WTC11 (cell line): ENCODE measurements at regions not wholly inside any gene's neighbourhood (a gene's known extent, or its start where the extent isn't known, plus 50 kb on each side); places are given as distances from the start of the nearest gene placed in this dataset.

Experiments used
- ATAC-seq: fragments of 200-7000 bp; cut with Tn5 transposase; 2 replicates; pipeline ENCODE4 v1.10.0; 2021; ENCODE audit warnings: mild to moderate bottlenecking, moderate library complexity
- CTCF ChIA-PET: fragments of 300-600 bp; sonication (Branson Sonifier 250); formaldehyde crosslinking; loops from one replicate; lab custom pipeline; 2021; ENCODE audit warnings: antibody characterized with exemption; lab: Charles Lee
- POLR2A ChIA-PET: fragments of 350-600 bp; sonication (Branson Sonifier 250); formaldehyde crosslinking; loops from one replicate; lab custom pipeline; 2021; ENCODE audit warnings: antibody characterized with exemption; lab: Charles Lee
- DNase-seq: peaks from one replicate; pipeline ENCODE4 v3.0.0; 2021; ENCODE audit warnings: low spot score
- H3K27ac Mint-ChIP-seq: 2 replicates; pipeline ENCODE4 v1.8.0; 2021; ENCODE audit warnings: mixed read lengths
- H3K27me3 Mint-ChIP-seq: 2 replicates; pipeline ENCODE4 v1.8.0; 2021; ENCODE audit warnings: low read depth, mild to moderate bottlenecking, moderate library complexity, mixed read lengths
- H3K36me3 Mint-ChIP-seq: 2 replicates; pipeline ENCODE4 v1.8.0; 2021; ENCODE audit warnings: mixed read lengths
- H3K4me1 Mint-ChIP-seq: 2 replicates; pipeline ENCODE4 v1.8.0; 2022; ENCODE audit warnings: mixed read lengths
- H3K4me3 Mint-ChIP-seq: 2 replicates; pipeline ENCODE4 v1.8.0; 2021; ENCODE audit warnings: mild to moderate bottlenecking, moderate library complexity, mixed read lengths
- H3K9me3 Mint-ChIP-seq: 2 replicates; pipeline ENCODE4 v1.8.0; 2021; ENCODE audit warnings: mixed read lengths
- CREB1 ChIP-seq: sonication (generic); formaldehyde crosslinking; IDR thresholded peaks from 2 replicates; pipeline ENCODE4 v1.8.0; 2023; ENCODE audit warnings: mild to moderate bottlenecking, missing genetic modification reagents
- ESRRA ChIP-seq: sonication (generic); formaldehyde crosslinking; IDR thresholded peaks from 2 replicates; pipeline ENCODE4 v1.8.1; 2022; ENCODE audit warnings: mild to moderate bottlenecking, missing genetic modification reagents, borderline replicate concordance
- ETV6 ChIP-seq: sonication (generic); formaldehyde crosslinking; IDR thresholded peaks from 2 replicates; pipeline ENCODE4 v1.8.1; 2022; ENCODE audit warnings: mild to moderate bottlenecking, missing genetic modification reagents
- FOXP1 ChIP-seq: sonication (generic); formaldehyde crosslinking; IDR thresholded peaks from 2 replicates; pipeline ENCODE4 v1.8.0; 2022; ENCODE audit warnings: missing genetic modification reagents, mild to moderate bottlenecking, moderate library complexity, borderline replicate concordance
- HMGXB4 ChIP-seq: sonication (generic); formaldehyde crosslinking; IDR thresholded peaks from 2 replicates; pipeline ENCODE4 v1.8.1; 2023; ENCODE audit warnings: mild to moderate bottlenecking, moderate library complexity, missing genetic modification reagents
- JAZF1 ChIP-seq: fragments of 250-450 bp; sonication (Bioruptor Pico); IDR thresholded peaks from 2 replicates; pipeline ENCODE4 v1.9.0; 2021; ENCODE audit warnings: moderate library complexity, mild to moderate bottlenecking, inconsistent platforms
- JUN ChIP-seq: sonication (generic); formaldehyde crosslinking; IDR thresholded peaks from 2 replicates; pipeline ENCODE4 v1.8.0; 2023; ENCODE audit warnings: mild to moderate bottlenecking, missing genetic modification reagents
- KAT7 ChIP-seq: sonication (generic); formaldehyde crosslinking; IDR thresholded peaks from 2 replicates; pipeline ENCODE4 v1.8.1; 2023; ENCODE audit warnings: missing genetic modification reagents, mild to moderate bottlenecking, borderline replicate concordance
- NFATC4 ChIP-seq: fragments of 250-450 bp; sonication (Bioruptor Pico); IDR thresholded peaks from 2 replicates; pipeline ENCODE4 v1.9.0; 2021; ENCODE audit warnings: mild to moderate bottlenecking
- OVOL2 ChIP-seq: fragments of 250-450 bp; sonication (Bioruptor Pico); IDR thresholded peaks from 2 replicates; pipeline ENCODE4 v1.9.0; 2021; ENCODE audit warnings: mild to moderate bottlenecking, borderline replicate concordance
- TCF7 ChIP-seq: sonication (generic); formaldehyde crosslinking; IDR thresholded peaks from 2 replicates; pipeline ENCODE4 v1.8.0; 2022; ENCODE audit warnings: mild to moderate bottlenecking, low read depth, missing genetic modification reagents, moderate library complexity
- ZNF121 ChIP-seq: sonication (generic); formaldehyde crosslinking; IDR thresholded peaks from 2 replicates; pipeline ENCODE4 v1.8.0; 2023; ENCODE audit warnings: missing genetic modification reagents
- ZNF138 ChIP-seq: sonication (generic); formaldehyde crosslinking; conservative IDR thresholded peaks from 2 replicates; pipeline ENCODE4 v1.8.1; 2022; ENCODE audit warnings: mild to moderate bottlenecking, moderate library complexity, missing genetic modification reagents
- ZNF281 ChIP-seq: sonication (generic); formaldehyde crosslinking; IDR thresholded peaks from 2 replicates; pipeline ENCODE4 v1.8.0; 2023; ENCODE audit warnings: mild to moderate bottlenecking, missing genetic modification reagents
- ZNF317 ChIP-seq: sonication (generic); formaldehyde crosslinking; IDR thresholded peaks from 2 replicates; pipeline ENCODE4 v1.8.1; 2023; ENCODE audit warnings: low read depth, mild to moderate bottlenecking, moderate library complexity, missing genetic modification reagents, borderline replicate concordance
- ZNF416 ChIP-seq: fragments of 250-450 bp; sonication (Bioruptor Pico); IDR thresholded peaks from 2 replicates; pipeline ENCODE4 v1.9.0; 2021; ENCODE audit warnings: mild to moderate bottlenecking, inconsistent platforms
- ZNF671 ChIP-seq: fragments of 250-450 bp; sonication (Bioruptor Pico); IDR thresholded peaks from 2 replicates; pipeline ENCODE4 v1.8.0; 2021; ENCODE audit warnings: mild to moderate bottlenecking
- TF ChIP-seq, protein P1 (sequence below): fragments of 250-450 bp; sonication (Bioruptor Pico); IDR thresholded peaks from 2 replicates; pipeline ENCODE4 v1.9.0; 2021; ENCODE audit warnings: moderate library complexity, mild to moderate bottlenecking, inconsistent platforms, borderline replicate concordance
- TF ChIP-seq, protein P2 (sequence below): sonication (generic); formaldehyde crosslinking; IDR thresholded peaks from 2 replicates; pipeline ENCODE4 v1.8.0; 2022; ENCODE audit warnings: mild to moderate bottlenecking, missing genetic modification reagents
- TF ChIP-seq, protein P3 (sequence below): sonication (generic); formaldehyde crosslinking; IDR thresholded peaks from 2 replicates; pipeline ENCODE4 v1.8.1; 2023; ENCODE audit warnings: mild to moderate bottlenecking, missing genetic modification reagents, moderate library complexity
- TF ChIP-seq, protein P4 (sequence below): sonication (generic); formaldehyde crosslinking; IDR thresholded peaks from 2 replicates; pipeline ENCODE4 v1.8.1; 2023; ENCODE audit warnings: mild to moderate bottlenecking, missing genetic modification reagents, moderate library complexity

GRCh38 chr4:53790286-53790685 lies 199.0 kb upstream of the LNX1 start (continued):
- TF ChIP-seq, protein P1, sequence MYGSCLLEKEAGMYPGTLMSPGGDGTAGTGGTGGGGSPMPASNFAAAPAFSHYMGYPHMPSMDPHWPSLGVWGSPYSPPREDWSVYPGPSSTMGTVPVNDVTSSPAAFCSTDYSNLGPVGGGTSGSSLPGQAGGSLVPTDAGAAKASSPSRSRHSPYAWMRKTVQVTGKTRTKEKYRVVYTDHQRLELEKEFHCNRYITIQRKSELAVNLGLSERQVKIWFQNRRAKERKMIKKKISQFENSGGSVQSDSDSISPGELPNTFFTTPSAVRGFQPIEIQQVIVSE (CRISPR knock-in tag): no peak
- no peak for TF ChIP-seq FOXP1
- TF ChIP-seq, protein P2, sequence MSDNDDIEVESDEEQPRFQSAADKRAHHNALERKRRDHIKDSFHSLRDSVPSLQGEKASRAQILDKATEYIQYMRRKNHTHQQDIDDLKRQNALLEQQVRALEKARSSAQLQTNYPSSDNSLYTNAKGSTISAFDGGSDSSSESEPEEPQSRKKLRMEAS (CRISPR knock-in tag): no peak
- TF ChIP-seq ZNF671 (CRISPR knock-in tag): no peak

DNA sequence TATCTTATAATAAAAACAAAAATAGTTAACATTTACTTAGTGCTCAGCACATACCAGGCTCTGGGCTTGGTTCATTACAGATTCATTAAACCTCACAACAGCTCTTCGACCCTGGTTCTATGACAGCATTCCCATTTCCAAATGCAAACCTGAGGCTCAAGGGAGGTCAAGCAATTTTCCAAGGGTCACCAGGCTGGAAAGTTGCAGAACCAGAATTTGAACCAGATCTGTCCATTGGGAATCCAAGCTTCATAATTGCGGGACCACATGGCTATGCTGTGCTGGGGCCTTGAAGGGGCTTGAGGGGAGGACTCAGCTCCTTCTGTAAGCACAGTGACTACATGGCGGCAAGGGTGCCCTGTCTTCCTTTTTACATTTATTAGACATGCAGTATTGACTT lies 197.3 kb upstream of the LNX1 start:
- ATAC-seq (no peak), DNase-seq (no peak)
- Mint-ChIP-seq H3K4me1 (peaks cover 9% of the 10 kb centered on the region), H3K36me3 (no peaks in the 10 kb centered on the region), H3K27ac (no peak overlapping the region), H3K4me3 (no peak overlapping the region), H3K9me3 (no peaks in the 10 kb centered on the region), H3K27me3 (no peaks in the 10 kb centered on the region)
- ChIA-PET CTCF (no interaction called here), POLR2A (no interaction called here)
- no peak for TF ChIP-seq ZNF138 (CRISPR knock-in tag)
- no peak for TF ChIP-seq ETV6
- no peak for TF ChIP-seq ZNF121 (CRISPR knock-in tag)
- TF ChIP-seq, protein P3, sequence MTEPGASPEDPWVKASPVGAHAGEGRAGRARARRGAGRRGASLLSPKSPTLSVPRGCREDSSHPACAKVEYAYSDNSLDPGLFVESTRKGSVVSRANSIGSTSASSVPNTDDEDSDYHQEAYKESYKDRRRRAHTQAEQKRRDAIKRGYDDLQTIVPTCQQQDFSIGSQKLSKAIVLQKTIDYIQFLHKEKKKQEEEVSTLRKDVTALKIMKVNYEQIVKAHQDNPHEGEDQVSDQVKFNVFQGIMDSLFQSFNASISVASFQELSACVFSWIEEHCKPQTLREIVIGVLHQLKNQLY: no peak

- Mint-ChIP-seq H3K27ac (no peak overlapping the region), H3K36me3 (no peaks in the 10 kb centered on the region), H3K9me3 (no peaks in the 10 kb centered on the region), H3K4me3 (no peak overlapping the region), H3K4me1 (peaks cover 7% of the 10 kb centered on the region), H3K27me3 (no peaks in the 10 kb centered on the region)
- ChIA-PET CTCF (no interaction called here), POLR2A (no interaction called here)
- TF ChIP-seq, protein P4, sequence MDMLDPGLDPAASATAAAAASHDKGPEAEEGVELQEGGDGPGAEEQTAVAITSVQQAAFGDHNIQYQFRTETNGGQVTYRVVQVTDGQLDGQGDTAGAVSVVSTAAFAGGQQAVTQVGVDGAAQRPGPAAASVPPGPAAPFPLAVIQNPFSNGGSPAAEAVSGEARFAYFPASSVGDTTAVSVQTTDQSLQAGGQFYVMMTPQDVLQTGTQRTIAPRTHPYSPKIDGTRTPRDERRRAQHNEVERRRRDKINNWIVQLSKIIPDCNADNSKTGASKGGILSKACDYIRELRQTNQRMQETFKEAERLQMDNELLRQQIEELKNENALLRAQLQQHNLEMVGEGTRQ (CRISPR knock-in tag): no peak
- TF ChIP-seq, protein P3: no peak
- no peak for TF ChIP-seq TCF7 (CRISPR knock-in tag)
- no peak for TF ChIP-seq NFATC4
- TF ChIP-seq ESRRA (CRISPR knock-in tag): no peak
- no peak for TF ChIP-seq JUN (CRISPR knock-in tag)
- no peak for TF ChIP-seq JAZF1 (CRISPR knock-in tag)
- TF ChIP-seq ZNF317 (CRISPR knock-in tag): no peak
- TF ChIP-seq OVOL2 (CRISPR knock-in tag): no peak
- no peak for TF ChIP-seq ZNF281
- TF ChIP-seq CREB1 (CRISPR knock-in tag): no peak
- TF ChIP-seq KAT7 (CRISPR knock-in tag): no peak
- no peak for TF ChIP-seq HMGXB4 (CRISPR knock-in tag)
- no peak for TF ChIP-seq ZNF416
- no peak for ATAC-seq
- no peak for DNase-seq
Observed at GRCh38 chr4:53788011-53788410, 196.7 kb upstream of the LNX1 start.
